ENCODE measurements at regions not wholly inside any gene's neighbourhood (a gene's known extent, or its start where the extent isn't known, plus 50 kb on each side); places are given as distances from the start of the nearest gene placed in this dataset.

- TF ChIP-seq, protein P1, sequence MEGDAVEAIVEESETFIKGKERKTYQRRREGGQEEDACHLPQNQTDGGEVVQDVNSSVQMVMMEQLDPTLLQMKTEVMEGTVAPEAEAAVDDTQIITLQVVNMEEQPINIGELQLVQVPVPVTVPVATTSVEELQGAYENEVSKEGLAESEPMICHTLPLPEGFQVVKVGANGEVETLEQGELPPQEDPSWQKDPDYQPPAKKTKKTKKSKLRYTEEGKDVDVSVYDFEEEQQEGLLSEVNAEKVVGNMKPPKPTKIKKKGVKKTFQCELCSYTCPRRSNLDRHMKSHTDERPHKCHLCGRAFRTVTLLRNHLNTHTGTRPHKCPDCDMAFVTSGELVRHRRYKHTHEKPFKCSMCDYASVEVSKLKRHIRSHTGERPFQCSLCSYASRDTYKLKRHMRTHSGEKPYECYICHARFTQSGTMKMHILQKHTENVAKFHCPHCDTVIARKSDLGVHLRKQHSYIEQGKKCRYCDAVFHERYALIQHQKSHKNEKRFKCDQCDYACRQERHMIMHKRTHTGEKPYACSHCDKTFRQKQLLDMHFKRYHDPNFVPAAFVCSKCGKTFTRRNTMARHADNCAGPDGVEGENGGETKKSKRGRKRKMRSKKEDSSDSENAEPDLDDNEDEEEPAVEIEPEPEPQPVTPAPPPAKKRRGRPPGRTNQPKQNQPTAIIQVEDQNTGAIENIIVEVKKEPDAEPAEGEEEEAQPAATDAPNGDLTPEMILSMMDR (IDR thresholded peaks at IDR 0.05), result no peak
- no peak for TF ChIP-seq POLR2A (IDR thresholded peaks at IDR 0.05)
These were observed 263.0 kb upstream of the SOX5 start for GRCh38 chr12:24212496-24212895.
